Natural killer cell (primary cell): ENCODE measurements at regions not wholly inside any gene's neighbourhood (a gene's known extent, or its start where the extent isn't known, plus 50 kb on each side); places are given as distances from the start of the nearest gene placed in this dataset.

Source experiments
- ATAC-seq, 3 donors: fragments of 150-1000 bp in 2 of 3; fragments of 200-7000 bp in 1 of 3; cut with Tn5 transposase; 1 replicate in 1 of 3; 2 replicates in 2 of 3; pipeline ENCODE4 v1.10.0; 2021; ENCODE audit warnings: mild to moderate bottlenecking in 2 of 3, moderate library complexity in 2 of 3
- DNase-seq, 2 donors: peaks; one replicate each; pipeline versions ENCODE4 v3.0.0 to v3.0.0-alpha.2; 2013 to 2021; ENCODE audit warnings: mixed read lengths in 1 of 2
- H3K27ac ChIP-seq: one replicate; pipeline ENCODE4 v1.5.1; 2013; ENCODE audit warnings: mild to moderate bottlenecking, low read length
- H3K27me3 ChIP-seq: one replicate; pipeline ENCODE4 v1.6.1; 2013; ENCODE audit warnings: low read length; ENCODE audit not compliant: control insufficient read depth, insufficient read depth
- H3K36me3 ChIP-seq: one replicate; pipeline ENCODE4 v1.6.1; 2013; ENCODE audit warnings: low read length; ENCODE audit not compliant: control insufficient read depth, insufficient read depth
- H3K4me1 ChIP-seq: one replicate; pipeline ENCODE4 v1.6.1; 2013; ENCODE audit warnings: low read length; ENCODE audit not compliant: control insufficient read depth, insufficient read depth
- H3K4me3 ChIP-seq: one replicate; pipeline ENCODE4 v1.5.1; 2013; ENCODE audit warnings: low read length
- H3K9me3 ChIP-seq: one replicate; pipeline ENCODE4 v1.6.1; 2013; ENCODE audit warnings: low read length; ENCODE audit not compliant: control insufficient read depth, insufficient read depth
- H3K27ac Mint-ChIP-seq, 2 donors: one replicate each; pipeline ENCODE4 v1.8.0; 2022; ENCODE audit warnings: mild to moderate bottlenecking in 2 of 2, mixed read lengths in 2 of 2, moderate library complexity in 1 of 2
- H3K27me3 Mint-ChIP-seq, 2 donors: one replicate each; pipeline ENCODE4 v1.8.0; 2022; ENCODE audit warnings: low read depth in 2 of 2, mixed read lengths in 2 of 2
- H3K36me3 Mint-ChIP-seq: one replicate; pipeline ENCODE4 v1.8.0; 2022; ENCODE audit warnings: mixed read lengths
- H3K4me1 Mint-ChIP-seq, 2 donors: one replicate each; pipeline ENCODE4 v1.8.0; 2022; ENCODE audit warnings: mixed read lengths in 2 of 2
- H3K4me3 Mint-ChIP-seq: one replicate; pipeline ENCODE4 v1.8.0; 2022; ENCODE audit warnings: mild to moderate bottlenecking, moderate library complexity, mixed read lengths
- H3K9me3 Mint-ChIP-seq, 2 donors: one replicate each; pipeline ENCODE4 v1.8.0; 2022; ENCODE audit warnings: mixed read lengths in 2 of 2
- WGBS: methylation state at CpG from one replicate; pipeline ENCODE4 v1.1.7; 2013; ENCODE audit warnings: missing lambda C conversion rate; ENCODE audit not compliant: insufficient coverage; 5-methylcytosine and 5-hydroxymethylcytosine counted together
- intact Hi-C: fragments of 100-400 bp; cut with micrococcal nuclease; formaldehyde crosslinking; loops from one replicate; pipeline ENCODE4 v1.14.2; 2022
- TF ChIP-seq, protein P1 (sequence below): fragments of 200-600 bp; IDR thresholded peaks from one replicate; pipeline ENCODE4 v1.8.0; 2022; ENCODE audit warnings: antibody characterized with exemption

DNA sequence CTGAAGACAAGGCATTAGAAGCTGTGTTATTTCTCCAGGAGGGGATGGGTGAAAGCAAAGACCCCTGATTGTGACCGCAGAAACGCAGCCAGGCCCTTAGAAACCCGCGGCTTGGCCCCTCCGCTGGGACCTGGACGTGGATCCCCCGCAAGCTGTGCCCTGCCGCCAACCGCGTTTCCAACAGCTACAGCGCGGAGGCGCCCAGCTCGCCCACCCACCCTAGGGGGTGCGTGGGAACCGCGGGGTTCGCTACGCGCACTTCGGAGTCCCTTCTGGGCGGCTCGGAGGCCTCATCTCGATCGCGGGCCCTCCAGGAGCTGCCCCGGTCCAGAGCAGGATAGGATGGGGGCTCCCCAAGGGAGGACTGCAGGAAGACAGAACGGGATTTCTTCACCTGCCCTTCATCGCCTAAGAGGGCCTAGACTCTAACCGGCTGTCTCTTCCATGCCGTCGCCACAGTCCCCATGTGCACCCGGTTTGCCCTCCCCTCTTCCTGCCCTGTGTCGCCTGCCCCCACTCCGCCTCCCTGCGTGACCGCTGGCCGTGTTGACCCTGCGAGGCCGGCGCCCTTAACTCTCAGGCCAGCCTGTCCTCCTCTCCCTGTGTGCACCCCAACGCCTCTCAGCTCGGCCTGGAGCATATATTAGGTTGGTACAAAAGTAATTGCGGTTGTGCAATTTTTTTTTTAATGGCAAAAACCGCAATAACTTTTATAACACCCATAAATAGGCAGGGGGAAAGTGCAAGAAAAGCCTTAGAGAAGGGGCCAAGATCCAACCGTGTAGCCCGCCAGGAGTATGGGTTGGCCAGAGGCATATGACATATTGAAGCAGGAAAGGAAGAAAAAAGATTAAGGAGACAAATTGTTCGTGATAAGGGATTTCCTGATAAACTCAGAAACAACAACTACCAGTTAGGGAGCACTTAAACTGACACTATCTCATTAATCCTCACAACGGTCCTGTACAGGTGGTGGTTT is 68.1 kb upstream of the FREM1 start:
- DNase-seq = no peak
- Histone ChIP-seq H3K9me3 (no peaks in the 10 kb centered on the region), H3K4me3 (no peak overlapping the region), H3K27me3 (no peaks in the 10 kb centered on the region), H3K36me3 (no peaks in the 10 kb centered on the region), H3K27ac (no peak overlapping the region), H3K4me1 (no peaks in the 10 kb centered on the region)
- WGBS = 90% methylated on average over 44 of the region's 49 CpGs
- Mint-ChIP-seq H3K4me1 (no peaks in the 10 kb centered on the region), H3K9me3 (peaks cover 2 to 5% of the 10 kb centered on the region in 2 donors), H3K27ac (no peak overlapping the region), H3K36me3 (no peaks in the 10 kb centered on the region), H3K27me3 (no peaks in the 10 kb centered on the region), H3K4me3 (no peak overlapping the region)
- ATAC-seq = no peak
- intact Hi-C loops = no loop called here
- TF ChIP-seq, protein P1, sequence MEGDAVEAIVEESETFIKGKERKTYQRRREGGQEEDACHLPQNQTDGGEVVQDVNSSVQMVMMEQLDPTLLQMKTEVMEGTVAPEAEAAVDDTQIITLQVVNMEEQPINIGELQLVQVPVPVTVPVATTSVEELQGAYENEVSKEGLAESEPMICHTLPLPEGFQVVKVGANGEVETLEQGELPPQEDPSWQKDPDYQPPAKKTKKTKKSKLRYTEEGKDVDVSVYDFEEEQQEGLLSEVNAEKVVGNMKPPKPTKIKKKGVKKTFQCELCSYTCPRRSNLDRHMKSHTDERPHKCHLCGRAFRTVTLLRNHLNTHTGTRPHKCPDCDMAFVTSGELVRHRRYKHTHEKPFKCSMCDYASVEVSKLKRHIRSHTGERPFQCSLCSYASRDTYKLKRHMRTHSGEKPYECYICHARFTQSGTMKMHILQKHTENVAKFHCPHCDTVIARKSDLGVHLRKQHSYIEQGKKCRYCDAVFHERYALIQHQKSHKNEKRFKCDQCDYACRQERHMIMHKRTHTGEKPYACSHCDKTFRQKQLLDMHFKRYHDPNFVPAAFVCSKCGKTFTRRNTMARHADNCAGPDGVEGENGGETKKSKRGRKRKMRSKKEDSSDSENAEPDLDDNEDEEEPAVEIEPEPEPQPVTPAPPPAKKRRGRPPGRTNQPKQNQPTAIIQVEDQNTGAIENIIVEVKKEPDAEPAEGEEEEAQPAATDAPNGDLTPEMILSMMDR = no peak

- H3K4me3 ChIP-seq = no peak overlapping the region
- peaks cover 0 to 1% of the 10 kb centered on the region in 2 donors for H3K9me3 Mint-ChIP-seq
- H3K27ac ChIP-seq = no peak overlapping the region
- no peaks in the 10 kb centered on the region for H3K27me3 ChIP-seq
- TF ChIP-seq, protein P1 = no peak
- DNase-seq = no peak
- no peaks in the 10 kb centered on the region for H3K9me3 ChIP-seq
- intact Hi-C loops = no loop called here
- 81% methylated on average over 5 of the region's 8 CpGs for WGBS
- no peak for ATAC-seq
- H3K36me3 ChIP-seq = no peaks in the 10 kb centered on the region
- no peaks in the 10 kb centered on the region for H3K36me3 Mint-ChIP-seq
- H3K27ac Mint-ChIP-seq = no peak overlapping the region
- H3K27me3 Mint-ChIP-seq = no peaks in the 10 kb centered on the region
- H3K4me1 ChIP-seq = no peaks in the 10 kb centered on the region
- no peaks in the 10 kb centered on the region for H3K4me1 Mint-ChIP-seq
- no peak overlapping the region for H3K4me3 Mint-ChIP-seq
Observed at GRCh38 chr9:14967450-14968321, 57.5 kb upstream of the FREM1 start.

GRCh38 chr9:14962193-14962882 is 52.1 kb upstream of the FREM1 start:
- no peaks in the 10 kb centered on the region for H3K4me1 ChIP-seq
- Mint-ChIP-seq H3K27me3 (no peaks in the 10 kb centered on the region), H3K27ac (no peak overlapping the region), H3K36me3 (no peaks in the 10 kb centered on the region), H3K4me3 (no peak overlapping the region), H3K4me1 (no peaks in the 10 kb centered on the region), H3K9me3 (peaks cover 0 to 8% of the 10 kb centered on the region in 2 donors)
- no peak overlapping the region for H3K27ac ChIP-seq
- intact Hi-C loops = no loop called here
- DNase-seq (no peak), ATAC-seq (no peak)
- no peak overlapping the region for H3K4me3 ChIP-seq
- H3K36me3 ChIP-seq = no peaks in the 10 kb centered on the region
- TF ChIP-seq, protein P1 = no peak
- H3K9me3 ChIP-seq = no peaks in the 10 kb centered on the region
- 91% methylated on average over 4 of the region's 4 CpGs for WGBS
- no peaks in the 10 kb centered on the region for H3K27me3 ChIP-seq
